Thoracic aorta (tissue), 2 donors: ENCODE measurements at regions not wholly inside any gene's neighbourhood (a gene's known extent, or its start where the extent isn't known, plus 50 kb on each side); places are given as distances from the start of the nearest gene placed in this dataset.

Experiments used
- ATAC-seq: fragments of 150-250 bp; one replicate; pipeline ENCODE4 v1.8.0; 2017; ENCODE audit warnings: low read depth; ENCODE audit not compliant: insufficient number of reproducible peaks, low FRiP score
- DNase-seq: peaks from one replicate; pipeline ENCODE4 v3.0.0-alpha.2; 2020; ENCODE audit warnings: low spot score
- H3K27ac ChIP-seq, 2 donors: fragments of 200-600 bp; sonication (generic); 1 replicate in 1 of 2; 2 replicates in 1 of 2; pipeline ENCODE4 v1.5.1; 2016; ENCODE audit warnings: mild to moderate bottlenecking in 2 of 2, moderate library complexity in 2 of 2
- H3K27me3 ChIP-seq: fragments of 200-600 bp; sonication (generic); replicated peaks from 2 replicates; pipeline ENCODE4 v1.6.0; 2016; ENCODE audit warnings: mild to moderate bottlenecking; ENCODE audit not compliant: insufficient read depth
- H3K36me3 ChIP-seq: fragments of 200-600 bp; sonication (generic); one replicate; pipeline ENCODE4 v1.5.1; 2016
- H3K4me1 ChIP-seq, 2 donors: fragments of 200-600 bp; sonication (generic); 1 replicate in 1 of 2; 2 replicates in 1 of 2; pipeline versions ENCODE4 v1.5.1 to v1.6.0; 2016; ENCODE audit warnings: low read depth in 2 of 2, mild to moderate bottlenecking in 1 of 2; ENCODE audit not compliant: control insufficient read depth in 1 of 2
- H3K4me3 ChIP-seq: fragments of 200-600 bp; sonication (generic); 2 replicates; pipeline ENCODE4 v1.5.1; 2016; ENCODE audit warnings: mild to moderate bottlenecking
- H3K9me3 ChIP-seq: fragments of 200-600 bp; sonication (generic); 2 replicates; pipeline ENCODE4 v1.5.1; 2016
- CTCF ChIP-seq: fragments of 200-600 bp; sonication (generic); IDR thresholded peaks from one replicate; pipeline ENCODE4 v1.5.1; 2019; ENCODE audit warnings: antibody characterized with exemption

GRCh38 chr3:71868876-71869275 lies 83.9 kb upstream of the PROK2 start:
- H3K36me3 ChIP-seq = no peaks in the 10 kb centered on the region
- ATAC-seq (no peak), DNase-seq (no peak)
- TF ChIP-seq CTCF = no peak
- no peak overlapping the region for H3K4me3 ChIP-seq
- no peak overlapping the region for H3K27ac ChIP-seq
- H3K9me3 ChIP-seq = peaks cover 3% of the 10 kb centered on the region
- H3K4me1 ChIP-seq = no peaks in the 10 kb centered on the region
- H3K27me3 ChIP-seq = no peaks in the 10 kb centered on the region

GRCh38 chr3:71865727-71866126 lies 80.8 kb upstream of the PROK2 start:
- Histone ChIP-seq H3K27me3 (no peaks in the 10 kb centered on the region), H3K36me3 (no peaks in the 10 kb centered on the region), H3K27ac (no peak overlapping the region), H3K4me3 (no peak overlapping the region), H3K9me3 (peaks cover 8% of the 10 kb centered on the region), H3K4me1 (no peaks in the 10 kb centered on the region)
- TF ChIP-seq CTCF = no peak
- ATAC-seq (no peak), DNase-seq (no peak)

GRCh38 chr3:71863563-71864190 lies 78.7 kb upstream of the PROK2 start:
- Histone ChIP-seq H3K27ac (no peak overlapping the region), H3K4me1 (no peaks in the 10 kb centered on the region), H3K4me3 (no peak overlapping the region), H3K36me3 (no peaks in the 10 kb centered on the region), H3K27me3 (no peaks in the 10 kb centered on the region), H3K9me3 (peaks cover 15% of the 10 kb centered on the region)
- DNase-seq (no peak), ATAC-seq (no peak)
- TF ChIP-seq CTCF = no peak

- Histone ChIP-seq H3K4me1 (no peaks in the 10 kb centered on the region), H3K4me3 (no peak overlapping the region), H3K9me3 (peaks cover 12% of the 10 kb centered on the region), H3K27ac (no peak overlapping the region), H3K27me3 (no peaks in the 10 kb centered on the region), H3K36me3 (no peaks in the 10 kb centered on the region)
- ATAC-seq (no peak), DNase-seq (no peak)
- no peak for TF ChIP-seq CTCF
These were observed 77.6 kb upstream of the PROK2 start for GRCh38 chr3:71862371-71863140.

- Histone ChIP-seq H3K9me3 (peaks cover 12% of the 10 kb centered on the region), H3K36me3 (no peaks in the 10 kb centered on the region), H3K27ac (no peak overlapping the region), H3K4me1 (no peaks in the 10 kb centered on the region), H3K27me3 (no peaks in the 10 kb centered on the region), H3K4me3 (no peak overlapping the region)
- ATAC-seq (no peak), DNase-seq (no peak)
- TF ChIP-seq CTCF = no peak
These were observed 74.2 kb upstream of the PROK2 start for GRCh38 chr3:71859123-71859519.
